Limb (tissue), 2 donors: ENCODE measurements at regions not wholly inside any gene's neighbourhood (a gene's known extent, or its start where the extent isn't known, plus 50 kb on each side); places are given as distances from the start of the nearest gene placed in this dataset.
"Not testable (repeated sequence)": the region's sequence is repeated elsewhere in the genome, so short reads cannot be mapped to it uniquely, and the experiment has no call there.

Experiments used
- DNase-seq, 2 donors: peaks; one replicate each; pipeline ENCODE4 v3.0.0-alpha.2; 2016; ENCODE audit errors: extremely low spot score in 2 of 2

GRCh38 chr2:142757111-142757510 is 120.4 kb upstream of the KYNU start:
- no peak for DNase-seq

- DNase-seq = no peak
These were observed 121.0 kb upstream of the KYNU start for GRCh38 chr2:142756430-142756829.

GRCh38 chr2:142755191-142755590 is 122.3 kb upstream of the KYNU start:
- DNase-seq = no peak

- no peak for DNase-seq
These were observed 123.3 kb upstream of the KYNU start for GRCh38 chr2:142754182-142754581.

- DNase-seq = no peak
These were observed 126.6 kb upstream of the KYNU start for GRCh38 chr2:142750858-142751257.

GRCh38 chr2:142748559-142749099 is 128.8 kb upstream of the KYNU start:
- no peak for DNase-seq

- DNase-seq = no peak
These were observed 131.8 kb upstream of the KYNU start for GRCh38 chr2:142745691-142746090.

GRCh38 chr2:142742371-142743214 is 134.9 kb upstream of the KYNU start:
- DNase-seq = no peak

GRCh38 chr2:142741764-142742269 is 135.6 kb upstream of the KYNU start:
- no peak for DNase-seq

- no peak for DNase-seq
These were observed 142.7 kb upstream of the KYNU start for GRCh38 chr2:142734770-142735169.

GRCh38 chr2:142734231-142734630 is 143.2 kb upstream of the KYNU start:
- DNase-seq = no peak

- not testable (repeated sequence) for DNase-seq
These were observed 147.7 kb upstream of the KYNU start for GRCh38 chr2:142729814-142730213.

- DNase-seq = not testable (repeated sequence)
These were observed 149.5 kb upstream of the KYNU start for GRCh38 chr2:142727821-142728478.

GRCh38 chr2:142725386-142725785 is 152.1 kb upstream of the KYNU start:
- DNase-seq = no peak

- no peak for DNase-seq
These were observed 152.6 kb upstream of the KYNU start for GRCh38 chr2:142724713-142725349.

- DNase-seq = no peak
These were observed 153.3 kb upstream of the KYNU start for GRCh38 chr2:142724186-142724585.

GRCh38 chr2:142723236-142723635 is 154.2 kb upstream of the KYNU start:
- no peak for DNase-seq

GRCh38 chr2:142722569-142722968 is 154.9 kb upstream of the KYNU start:
- no peak for DNase-seq

- DNase-seq = no peak
These were observed 155.4 kb upstream of the KYNU start for GRCh38 chr2:142722086-142722485.

- no peak for DNase-seq
These were observed 156.4 kb upstream of the KYNU start for GRCh38 chr2:142721015-142721414.

GRCh38 chr2:142718576-142719155 is 158.8 kb upstream of the KYNU start:
- no peak for DNase-seq
